AG10803 (cell line): ENCODE measurements at regions not wholly inside any gene's neighbourhood (a gene's known extent, or its start where the extent isn't known, plus 50 kb on each side); places are given as distances from the start of the nearest gene placed in this dataset.
A peak's percentile ranks its signal among the peaks of the same experiment; 100 is the strongest.

Experiments
- DNase-seq: peaks from one replicate; pipeline ENCODE4 v3.0.0; 2010; ENCODE audit warnings: low read depth
- H3K4me3 ChIP-seq: 2 replicates; pipeline ENCODE4 v1.5.1; 2011; ENCODE audit warnings: mild to moderate bottlenecking, low read length, control low read depth
- CTCF ChIP-seq: conservative IDR thresholded peaks from 2 replicates; pipeline ENCODE4 v1.5.1; 2011; ENCODE audit warnings: mild to moderate bottlenecking, low read length, control low read depth, inconsistent platforms

- no peak for TF ChIP-seq CTCF
- H3K4me3 ChIP-seq: no peak overlapping the region
- DNase-seq: no peak
These were observed 60.8 kb upstream of the EPS8L3 start for GRCh38 chr1:109824349-109825115.

- peak; percentile 61 for DNase-seq
- no peak overlapping the region for H3K4me3 ChIP-seq
- no peak for TF ChIP-seq CTCF
These were observed 60.0 kb upstream of the EPS8L3 start for GRCh38 chr1:109823543-109824348.

GRCh38 chr1:109822749-109823542 lies 59.2 kb upstream of the EPS8L3 start:
- TF ChIP-seq CTCF: no peak
- no peak for DNase-seq
- H3K4me3 ChIP-seq: no peak overlapping the region

GRCh38 chr1:109821831-109822745 lies 58.4 kb upstream of the EPS8L3 start:
- peak; percentile 80 for DNase-seq
- no peak for TF ChIP-seq CTCF
- no peak overlapping the region for H3K4me3 ChIP-seq

- peak; percentile 99 for DNase-seq
- TF ChIP-seq CTCF: no peak
- H3K4me3 ChIP-seq: no peak overlapping the region
These were observed 57.5 kb upstream of the EPS8L3 start for GRCh38 chr1:109821221-109821669.

GRCh38 chr1:109819906-109820305 lies 56.2 kb upstream of the EPS8L3 start:
- no peak for DNase-seq
- no peak for TF ChIP-seq CTCF
- H3K4me3 ChIP-seq: no peak overlapping the region
